Suprapubic skin (tissue), 3 donors: ENCODE measurements at regions not wholly inside any gene's neighbourhood (a gene's known extent, or its start where the extent isn't known, plus 50 kb on each side); places are given as distances from the start of the nearest gene placed in this dataset.

ENCODE experiments used
- POLR2AphosphoS5 ChIP-seq, 3 donors: sonication (generic); formaldehyde crosslinking; IDR thresholded peaks; one replicate each; pipeline ENCODE4 v1.6.1; 2017; ENCODE audit warnings: antibody characterized with exemption in 3 of 3
- TF ChIP-seq, protein P1 (sequence below), 2 donors: fragments of 200-600 bp in 1 of 2; fragments of 450-650 bp in 1 of 2; sonication (generic) in 1 of 2; IDR thresholded peaks; one replicate each; pipeline ENCODE4 v1.5.1; 2016 to 2019; ENCODE audit warnings: antibody characterized with exemption in 2 of 2, mild to moderate bottlenecking in 1 of 2, moderate library complexity in 1 of 2

DNA sequence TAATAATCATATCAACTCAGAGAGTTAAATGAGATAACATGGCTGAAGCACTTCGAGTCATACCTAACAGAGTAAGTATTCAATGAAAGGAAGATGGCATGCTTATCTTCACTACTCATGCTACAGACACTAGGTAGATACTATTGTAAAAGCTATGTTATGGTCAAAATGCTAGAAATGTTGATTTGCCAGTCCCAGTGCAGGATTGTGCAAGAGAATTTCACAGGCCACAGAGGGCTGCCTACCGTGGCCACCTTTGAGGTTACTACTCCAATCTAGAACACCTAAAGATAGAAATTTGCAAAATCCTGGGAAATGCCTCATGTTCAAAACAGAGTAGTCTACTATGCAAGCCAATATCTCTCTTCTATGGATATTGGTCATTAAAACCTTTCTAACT, 75.3 kb upstream of the PLEKHG7 start:
- TF ChIP-seq, protein P1, sequence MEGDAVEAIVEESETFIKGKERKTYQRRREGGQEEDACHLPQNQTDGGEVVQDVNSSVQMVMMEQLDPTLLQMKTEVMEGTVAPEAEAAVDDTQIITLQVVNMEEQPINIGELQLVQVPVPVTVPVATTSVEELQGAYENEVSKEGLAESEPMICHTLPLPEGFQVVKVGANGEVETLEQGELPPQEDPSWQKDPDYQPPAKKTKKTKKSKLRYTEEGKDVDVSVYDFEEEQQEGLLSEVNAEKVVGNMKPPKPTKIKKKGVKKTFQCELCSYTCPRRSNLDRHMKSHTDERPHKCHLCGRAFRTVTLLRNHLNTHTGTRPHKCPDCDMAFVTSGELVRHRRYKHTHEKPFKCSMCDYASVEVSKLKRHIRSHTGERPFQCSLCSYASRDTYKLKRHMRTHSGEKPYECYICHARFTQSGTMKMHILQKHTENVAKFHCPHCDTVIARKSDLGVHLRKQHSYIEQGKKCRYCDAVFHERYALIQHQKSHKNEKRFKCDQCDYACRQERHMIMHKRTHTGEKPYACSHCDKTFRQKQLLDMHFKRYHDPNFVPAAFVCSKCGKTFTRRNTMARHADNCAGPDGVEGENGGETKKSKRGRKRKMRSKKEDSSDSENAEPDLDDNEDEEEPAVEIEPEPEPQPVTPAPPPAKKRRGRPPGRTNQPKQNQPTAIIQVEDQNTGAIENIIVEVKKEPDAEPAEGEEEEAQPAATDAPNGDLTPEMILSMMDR (IDR thresholded peaks at IDR 0.05), result no peak
- no peak for TF ChIP-seq POLR2AphosphoS5 (IDR thresholded peaks at IDR 0.05)
